ENCODE measurements at regions not wholly inside any gene's neighbourhood (a gene's known extent, or its start where the extent isn't known, plus 50 kb on each side); places are given as distances from the start of the nearest gene placed in this dataset.

- TF ChIP-seq POLR2A (IDR thresholded peaks at IDR 0.05; ENCODE audit: low read length), result no peak
- no peak for TF ChIP-seq GATA1 (IDR thresholded peaks at IDR 0.05; ENCODE audit: low read depth, low read length)
These were observed 377.1 kb upstream of the LCORL start for GRCh38 chr4:18398661-18399060.

All from erythroblast (primary cell).